Right lobe of liver (tissue), 4 donors: ENCODE measurements at regions not wholly inside any gene's neighbourhood (a gene's known extent, or its start where the extent isn't known, plus 50 kb on each side); places are given as distances from the start of the nearest gene placed in this dataset.

Source experiments
- CTCF ChIP-seq, 4 donors: fragments of 200-600 bp in 3 of 4; fragments of 450-650 bp in 1 of 4; IDR thresholded peaks; one replicate each; pipeline versions ENCODE4 v1.5.1 to v1.8.0; 2016 to 2022; ENCODE audit warnings: antibody characterized with exemption in 4 of 4, mild to moderate bottlenecking in 2 of 4
- POLR2A ChIP-seq: fragments of 450-650 bp; IDR thresholded peaks from one replicate; pipeline ENCODE4 v1.6.1; 2017; ENCODE audit warnings: antibody characterized with exemption, mild to moderate bottlenecking
- donor health status: DM: no; HTN: no; CAD: no.
- donor health status: DM: no; HTN: no; CAD: no.
- donor health status: DM: no; HTN: yes; CAD: no.

DNA sequence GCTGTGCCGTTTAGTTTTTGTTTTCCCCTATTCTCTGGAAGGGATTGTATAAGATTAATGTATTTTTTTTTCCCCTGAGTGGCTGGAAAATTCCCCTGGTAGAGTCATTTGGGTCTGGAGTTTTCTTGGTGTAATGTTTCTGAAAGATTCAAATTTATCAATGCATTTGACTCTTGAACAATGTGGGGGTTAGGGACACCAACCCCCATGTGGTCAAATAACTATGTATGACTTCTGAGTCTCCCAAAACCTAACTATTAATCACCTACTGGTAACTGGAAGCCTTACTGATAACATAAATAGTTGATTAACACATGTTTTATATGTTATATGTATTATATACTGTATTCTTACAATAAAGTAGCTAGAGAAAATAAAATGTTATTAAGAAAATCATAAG lies 220.1 kb upstream of the PDE3A start:
- no peak for TF ChIP-seq POLR2A
- TF ChIP-seq CTCF (IDR thresholded peaks at IDR 0.05): no peak
